Heart left ventricle (tissue), 16 donors: ENCODE measurements at regions not wholly inside any gene's neighbourhood (a gene's known extent, or its start where the extent isn't known, plus 50 kb on each side); places are given as distances from the start of the nearest gene placed in this dataset.
"Not testable (repeated sequence)": the region's sequence is repeated elsewhere in the genome, so short reads cannot be mapped to it uniquely, and the experiment has no call there.

Source experiments
- ATAC-seq, 4 donors: fragments of 200-7000 bp; cut with Tn5 transposase; one replicate each; pipeline ENCODE4 v1.9.1; 2020 to 2022; ENCODE audit warnings: moderate library complexity in 4 of 4, mild to moderate bottlenecking in 3 of 4, moderate number of reproducible peaks in 1 of 4
- DNase-seq, 5 donors: peaks; one replicate each; pipeline ENCODE4 v3.0.0-alpha.2; 2020
- H3K27ac ChIP-seq, 12 donors: fragments of 200-600 bp; sonication (generic) in 4 of 12; one replicate each; pipeline versions ENCODE4 v1.5.0 to v1.8.0; 2016 to 2022; ENCODE audit warnings: mild to moderate bottlenecking in 2 of 12
- H3K27me3 ChIP-seq, 9 donors: fragments of 200-600 bp; sonication (generic) in 2 of 9; one replicate each; pipeline versions ENCODE4 v1.5.1 to v1.8.0; 2016 to 2022; ENCODE audit warnings: mild to moderate bottlenecking in 3 of 9
- H3K36me3 ChIP-seq, 9 donors: fragments of 200-600 bp; sonication (generic) in 2 of 9; one replicate each; pipeline versions ENCODE4 v1.5.0 to v1.8.0; 2018 to 2022; ENCODE audit warnings: mild to moderate bottlenecking in 2 of 9
- H3K4me1 ChIP-seq, 12 donors: fragments of 200-600 bp; sonication (generic) in 4 of 12; one replicate each; pipeline versions ENCODE4 v1.5.0 to v1.8.0; 2016 to 2022; ENCODE audit warnings: mild to moderate bottlenecking in 3 of 12
- H3K4me3 ChIP-seq, 12 donors: fragments of 200-600 bp; sonication (generic) in 4 of 12; one replicate each; pipeline versions ENCODE4 v1.5.0 to v1.8.0; 2017 to 2022; ENCODE audit warnings: mild to moderate bottlenecking in 9 of 12, moderate library complexity in 4 of 12
- H3K9me3 ChIP-seq, 12 donors: fragments of 200-600 bp; sonication (generic) in 4 of 12; one replicate each; pipeline versions ENCODE4 v1.5.0 to v1.8.0; 2016 to 2022; ENCODE audit warnings: mild to moderate bottlenecking in 1 of 12
- CTCF ChIP-seq, 12 donors: fragments of 200-600 bp; sonication (generic) in 4 of 12; IDR thresholded peaks; one replicate each; pipeline versions ENCODE4 v1.5.0 to v1.8.0; 2018 to 2022; ENCODE audit warnings: antibody characterized with exemption in 12 of 12, mild to moderate bottlenecking in 5 of 12
- POLR2A ChIP-seq, 2 donors: fragments of 450-650 bp; IDR thresholded peaks; one replicate each; pipeline ENCODE4 v1.6.1; 2017; ENCODE audit warnings: antibody characterized with exemption in 2 of 2, mild to moderate bottlenecking in 2 of 2, moderate library complexity in 2 of 2
- WGBS, 4 donors: extraction: QIAGEN DNeasy Blood & Tissue Kit in 2 of 4; methylation state at CpG; one replicate each; pipeline versions ENCODE4 v1.1.5 to v1.1.7; 2013 to 2018; 5-methylcytosine and 5-hydroxymethylcytosine counted together
- intact Hi-C, 10 donors: fragments of 100-400 bp; cut with DNase I; formaldehyde crosslinking; loops; one replicate each; pipeline versions ENCODE4 v1.11.1 to v1.14.2; 2022
- donor health status: ischemic (EF 13 %, LVEDD 7.1; RV severe dilation, severe dysfunction).
- donor health status: healthy with polysubstance abuse.
- donor health status: DM: no; HTN: yes; CAD: no.
- donor health status: DM: no; HTN: no; CAD: no.
- donor health status: ischemic (EF 25% LVEDD 6.9; RV normal size, moderate dysfunction).
- donor health status: ischemic (EF 25% LVEDD 5.7; RV mildly dilated, moderate dysfunction).
- donor health status: healthy.
- donor health status: DM: yes; HTN: yes; CAD: no.
- donor health status: ischemic (EF 35%, LVEDD 5.7; RV mildly dilated, moderate dysfunction).
- donor health status: nonischemic (EF 11% LVEDD 7.7; RV severe dilation, severe dysfunction).
- donor health status: DM: yes; HTN: yes; CAD: no.
- donor health status: PGD.
- donor health status: ischemic (EF 29% LVEDD 5.4; RV normal size, mild dysfunction).
- donor health status: nonischemic (EF 23%, LVEDD 6.1; RV moderate dilation, normal function).

- Histone ChIP-seq H3K36me3 (no peaks in the 10 kb centered on the region), H3K4me3 (no peak overlapping the region), H3K27ac (no peak overlapping the region), H3K9me3 (peaks cover 0 to 5% (median 0%) of the 10 kb centered on the region in 12 donors), H3K27me3 (peaks cover 0 to 7% (median 0%) of the 10 kb centered on the region in 9 donors), H3K4me1 (no peaks in the 10 kb centered on the region)
- WGBS, 4 donors = 51 to 72% (median 61%) methylated on average over 4 of the region's 4 CpGs
- TF ChIP-seq CTCF (IDR thresholded peaks at IDR 0.05) (no peak), POLR2A (IDR thresholded peaks at IDR 0.05) (no peak)
- DNase-seq = peak in 1 of 5 donors; percentile 46
- intact Hi-C loops = no loop called here
- no peak for ATAC-seq
Observed at GRCh38 chrX:64580605-64581004, 185.4 kb upstream of the MTMR8 start.

GRCh38 chrX:64580035-64580434 lies 184.8 kb upstream of the MTMR8 start:
- ATAC-seq = no peak
- Histone ChIP-seq H3K4me1 (no peaks in the 10 kb centered on the region), H3K27ac (no peak overlapping the region), H3K27me3 (peaks cover 0 to 7% (median 0%) of the 10 kb centered on the region in 9 donors), H3K9me3 (peaks cover 0 to 5% (median 0%) of the 10 kb centered on the region in 12 donors), H3K36me3 (no peaks in the 10 kb centered on the region), H3K4me3 (no peak overlapping the region)
- DNase-seq = no peak
- 7 to 33% (median 23%) methylated on average over 4 of the region's 4 CpGs for WGBS, 4 donors
- intact Hi-C loops = no loop called here
- TF ChIP-seq POLR2A (IDR thresholded peaks at IDR 0.05) (no peak), CTCF (IDR thresholded peaks at IDR 0.05) (no peak)

GRCh38 chrX:64571011-64571410 lies 175.8 kb upstream of the MTMR8 start:
- ATAC-seq = no peak
- no peaks in the 10 kb centered on the region for H3K27me3 ChIP-seq
- H3K4me3 ChIP-seq = no peak overlapping the region
- 33 to 40% (median 35%) methylated on average over 4 of the region's 4 CpGs for WGBS, 4 donors
- no peak for TF ChIP-seq CTCF (IDR thresholded peaks at IDR 0.05)
- no peak for TF ChIP-seq POLR2A (IDR thresholded peaks at IDR 0.05)
- H3K4me1 ChIP-seq = no peaks in the 10 kb centered on the region
- no peak overlapping the region for H3K27ac ChIP-seq
- intact Hi-C loops = no loop called here
- H3K9me3 ChIP-seq = peaks cover 0 to 17% (median 0%) of the 10 kb centered on the region in 12 donors
- DNase-seq = no peak
- no peaks in the 10 kb centered on the region for H3K36me3 ChIP-seq

- DNase-seq = no peak
- intact Hi-C loops = no loop called here
- Histone ChIP-seq H3K4me1 (no peaks in the 10 kb centered on the region), H3K27ac (no peak overlapping the region), H3K27me3 (no peaks in the 10 kb centered on the region), H3K36me3 (no peaks in the 10 kb centered on the region), H3K4me3 (no peak overlapping the region), H3K9me3 (peaks cover 0 to 17% (median 0%) of the 10 kb centered on the region in 12 donors)
- ATAC-seq = no peak
- TF ChIP-seq POLR2A (IDR thresholded peaks at IDR 0.05) (no peak), CTCF (IDR thresholded peaks at IDR 0.05) (no peak)
Observed at GRCh38 chrX:64570204-64570603, 175.0 kb upstream of the MTMR8 start.

GRCh38 chrX:64565348-64565747 lies 170.1 kb upstream of the MTMR8 start:
- H3K27me3 ChIP-seq, H3K36me3 ChIP-seq, H3K4me1 ChIP-seq, intact Hi-C loops, H3K27ac ChIP-seq, ATAC-seq, DNase-seq, H3K4me3 ChIP-seq: not testable (repeated sequence)
- peaks cover 0 to 14% (median 0%) of the 10 kb centered on the region in 12 donors for H3K9me3 ChIP-seq
- 27 to 64% (median 44%) methylated on average over 1 of the region's 1 CpG for WGBS, 4 donors

GRCh38 chrX:64549236-64549635 lies 154.0 kb upstream of the MTMR8 start:
- H3K27me3 ChIP-seq, H3K4me1 ChIP-seq, H3K9me3 ChIP-seq, DNase-seq, ATAC-seq, H3K27ac ChIP-seq, intact Hi-C loops, H3K36me3 ChIP-seq, H3K4me3 ChIP-seq: not testable (repeated sequence)
- WGBS, 4 donors = 38 to 62% (median 60%) methylated on average over 5 to 6 of the region's 6 CpGs
